IMR-90 (cell line): ENCODE measurements at regions not wholly inside any gene's neighbourhood (a gene's known extent, or its start where the extent isn't known, plus 50 kb on each side); places are given as distances from the start of the nearest gene placed in this dataset.

Experiments
- ATAC-seq: fragments of 200-7000 bp; cut with Tn5 transposase; 2 replicates; pipeline ENCODE4 v1.9.1; 2020; ENCODE audit warnings: low read depth, mild to moderate bottlenecking, moderate library complexity
- BruUV-seq: library from RNA; stranded (reverse); fragments of 400-500 nt; replicated peaks from 2 replicates; lab custom pipeline; 2021; lab: Mats Ljungman, UMichigan
- CTCF ChIA-PET: fragments of 300-600 bp; formaldehyde crosslinking; extraction: SDS; loops from one replicate; lab custom pipeline; 2021; ENCODE audit warnings: antibody characterized with exemption; lab: Yijun Ruan, JAX
- POLR2A ChIA-PET: fragments of 300-600 bp; sonication (Branson Sonifier 250); formaldehyde crosslinking; loops from one replicate; lab custom pipeline; 2022; ENCODE audit warnings: antibody characterized with exemption; ENCODE audit not compliant: unreplicated experiment; lab: Charles Lee
- DNase-seq: peaks from one replicate; pipeline ENCODE4 v3.0.0; 2013
- H2AFZ ChIP-seq: replicated peaks from 2 replicates; pipeline ENCODE3; 2013; ENCODE audit warnings: low read length, mild to moderate bottlenecking; ENCODE audit not compliant: poor library complexity
- H2AK5ac ChIP-seq: 2 replicates; pipeline ENCODE4 v1.6.1; 2013; ENCODE audit warnings: low read depth, low read length, inconsistent platforms
- H2AK9ac ChIP-seq: replicated peaks from 2 replicates; pipeline ENCODE3; 2013; ENCODE audit warnings: mild to moderate bottlenecking, low read depth, low read length, moderate library complexity; ENCODE audit not compliant: poor library complexity
- H2BK120ac ChIP-seq: 2 replicates; pipeline ENCODE4 v1.6.1; 2013; ENCODE audit warnings: low read depth, low read length, inconsistent platforms
- H2BK15ac ChIP-seq: 3 replicates; pipeline ENCODE4 v1.6.1; 2013; ENCODE audit warnings: low read depth, low read length, inconsistent platforms
- H2BK20ac ChIP-seq: 2 replicates; pipeline ENCODE4 v1.6.1; 2013; ENCODE audit warnings: low read depth, mild to moderate bottlenecking, inconsistent platforms, low read length, moderate library complexity
- H2BK5ac ChIP-seq: 2 replicates; pipeline ENCODE4 v1.6.1; 2013; ENCODE audit warnings: mild to moderate bottlenecking, low read depth, low read length, inconsistent platforms; ENCODE audit not compliant: poor library complexity, severe bottlenecking
- H3K14ac ChIP-seq: replicated peaks from 2 replicates; pipeline ENCODE4 v1.6.1; 2013; ENCODE audit warnings: low read depth, low read length, inconsistent platforms
- H3K18ac ChIP-seq: 2 replicates; pipeline ENCODE4 v1.6.1; 2013; ENCODE audit warnings: low read depth, low read length, control low read depth
- H3K23ac ChIP-seq: 2 replicates; pipeline ENCODE4 v1.6.1; 2013; ENCODE audit warnings: low read depth, low read length, inconsistent platforms
- H3K27ac ChIP-seq: 2 replicates; pipeline ENCODE4 v1.5.1; 2013; ENCODE audit warnings: mild to moderate bottlenecking, control low read depth, low read length; ENCODE audit not compliant: insufficient read depth
- H3K27me3 ChIP-seq: 2 replicates; pipeline ENCODE4 v1.6.1; 2013; ENCODE audit warnings: low read length; ENCODE audit not compliant: control insufficient read depth, insufficient read depth
- H3K36me3 ChIP-seq: 2 replicates; pipeline ENCODE4 v1.6.1; 2013; ENCODE audit warnings: low read length, mixed read lengths; ENCODE audit not compliant: control insufficient read depth, insufficient read depth
- H3K4ac ChIP-seq: 2 replicates; pipeline ENCODE4 v1.6.1; 2013; ENCODE audit warnings: low read depth, low read length, inconsistent platforms
- H3K4me1 ChIP-seq: 2 replicates; pipeline ENCODE4 v1.6.1; 2013; ENCODE audit warnings: low read length, mixed read lengths; ENCODE audit not compliant: control insufficient read depth, insufficient read depth
- H3K4me2 ChIP-seq: 2 replicates; pipeline ENCODE4 v1.6.1; 2013; ENCODE audit warnings: low read depth, mild to moderate bottlenecking, control low read depth, low read length, moderate library complexity
- H3K4me3 ChIP-seq: 2 replicates; pipeline ENCODE4 v1.5.1; 2013; ENCODE audit warnings: low read depth, mild to moderate bottlenecking, control low read depth, low read length, moderate library complexity; ENCODE audit not compliant: insufficient read depth
- H3K56ac ChIP-seq: 2 replicates; pipeline ENCODE4 v1.6.1; 2013; ENCODE audit warnings: low read length, inconsistent platforms; ENCODE audit not compliant: insufficient read depth; ENCODE audit errors: extremely low read depth
- H3K79me1 ChIP-seq, 2 experiments: 2 replicates each; pipeline ENCODE4 v1.6.1; 2013; ENCODE audit warnings: low read length in 2 of 2, inconsistent platforms in 1 of 2, low read depth in 1 of 2
- H3K9ac ChIP-seq: 2 replicates; pipeline ENCODE4 v1.6.1; 2013; ENCODE audit warnings: low read depth, low read length, control low read depth
- H3K9me1 ChIP-seq: 2 replicates; pipeline ENCODE4 v1.6.1; 2013; ENCODE audit warnings: low read length, inconsistent platforms; ENCODE audit not compliant: insufficient read depth
- H3K9me3 ChIP-seq: 2 replicates; pipeline ENCODE4 v1.6.1; 2013; ENCODE audit warnings: low read length; ENCODE audit not compliant: control insufficient read depth, insufficient read depth
- H4K20me1 ChIP-seq: 2 replicates; pipeline ENCODE4 v1.6.1; 2013; ENCODE audit warnings: low read length, inconsistent platforms; ENCODE audit not compliant: insufficient read depth
- H4K5ac ChIP-seq: 2 replicates; pipeline ENCODE4 v1.6.1; 2013; ENCODE audit warnings: mild to moderate bottlenecking, low read depth, low read length, control low read depth
- H4K8ac ChIP-seq, 2 experiments: 2 replicates each; pipeline ENCODE4 v1.6.1; 2013; ENCODE audit warnings: low read depth in 2 of 2, low read length in 2 of 2, control low read depth in 1 of 2, inconsistent platforms in 1 of 2
- H4K91ac ChIP-seq: 2 replicates; pipeline ENCODE4 v1.6.1; 2013; ENCODE audit warnings: low read depth, low read length, inconsistent platforms; ENCODE audit not compliant: insufficient read depth
- CEBPB ChIP-seq: IDR thresholded peaks from 2 replicates; pipeline ENCODE4 v1.6.1; 2012; ENCODE audit warnings: low read depth, low read length, improper control_type of control experiment
- CHD1 ChIP-seq: IDR thresholded peaks from 2 replicates; pipeline ENCODE4 v1.6.1; 2012; ENCODE audit warnings: low read depth, low read length, improper control_type of control experiment
- ELK1 ChIP-seq: fragments of 150-350 bp; IDR thresholded peaks from 2 replicates; pipeline ENCODE4 v1.6.1; 2016; ENCODE audit warnings: low read depth, mild to moderate bottlenecking, low read length, moderate library complexity, borderline replicate concordance
- MAFK ChIP-seq: IDR thresholded peaks from 2 replicates; pipeline ENCODE4 v1.6.1; 2012; ENCODE audit warnings: low read depth, low read length, improper control_type of control experiment
- MAZ ChIP-seq: IDR thresholded peaks from 2 replicates; pipeline ENCODE4 v1.6.1; 2012; ENCODE audit warnings: low read depth, mild to moderate bottlenecking, low read length, improper control_type of control experiment, moderate library complexity, borderline replicate concordance
- MXI1 ChIP-seq: IDR thresholded peaks from 2 replicates; pipeline ENCODE4 v1.6.1; 2012; ENCODE audit warnings: low read depth, mild to moderate bottlenecking, low read length, moderate library complexity, borderline replicate concordance
- NFE2L2 ChIP-seq: fragments of 150-350 bp; IDR thresholded peaks from 2 replicates; pipeline ENCODE4 v1.6.1; 2016; ENCODE audit warnings: low read depth, mild to moderate bottlenecking, low read length
- POLR2A ChIP-seq: IDR thresholded peaks from 2 replicates; pipeline ENCODE4 v1.6.1; 2012; ENCODE audit warnings: mild to moderate bottlenecking, low read depth, low read length
- RCOR1 ChIP-seq: IDR thresholded peaks from 2 replicates; pipeline ENCODE4 v1.6.1; 2012; ENCODE audit warnings: mild to moderate bottlenecking, low read length, improper control_type of control experiment; ENCODE audit not compliant: insufficient replicate concordance
- RFX5 ChIP-seq: IDR thresholded peaks from 2 replicates; pipeline ENCODE4 v1.8.0; 2012; ENCODE audit warnings: low read depth, mild to moderate bottlenecking, low read length, moderate library complexity
- WGBS, 2 experiments: methylation state at CpG; one replicate each; pipeline versions ENCODE4 v1.1.5 to v1.1.7; 2013; ENCODE audit warnings: missing lambda C conversion rate in 2 of 2; ENCODE audit not compliant: insufficient read length in 1 of 2; ENCODE audit errors: extremely low coverage in 2 of 2; 5-methylcytosine and 5-hydroxymethylcytosine counted together
- dilution Hi-C: fragments of 300-500 bp; cut with HindIII; formaldehyde crosslinking; loops from one replicate; pipeline ENCODE4 v1.14.3; 2018; ENCODE audit warnings: low sequenced_read_pairs; ENCODE audit not compliant: unreplicated experiment
- in situ Hi-C: fragments of 300-500 bp; cut with MboI; formaldehyde crosslinking; loops from 3 replicates; pipeline ENCODE4 v1.14.3; 2019; ENCODE audit warnings: low sequenced_read_pairs, inconsistent platforms, mixed read lengths
- intact Hi-C: fragments of 100-400 bp; cut with micrococcal nuclease; formaldehyde crosslinking; loops from 2 replicates; pipeline ENCODE4 v1.10.0; 2022

- no peak for TF ChIP-seq POLR2A
- TF ChIP-seq NFE2L2 = no peak
- no peak for TF ChIP-seq RCOR1
These were observed 87.2 kb upstream of the BCOR start (continued) for GRCh38 chrX:40184968-40185367.

- no peaks in the 10 kb centered on the region for H3K79me1 ChIP-seq
- no peak overlapping the region for H2AK9ac ChIP-seq
- H3K36me3 ChIP-seq = no peaks in the 10 kb centered on the region
- intact Hi-C loops (no loop called here), in situ Hi-C loops (no loop called here), dilution Hi-C loops (no loop called here)
- no peaks in the 10 kb centered on the region for H3K9me1 ChIP-seq
- H3K9ac ChIP-seq = no peak overlapping the region
- ChIA-PET POLR2A (no interaction called here), CTCF (no interaction called here)
- no peak overlapping the region for H4K8ac ChIP-seq
- H3K18ac ChIP-seq = no peak overlapping the region
- no TSS peak for BruUV-seq
- H3K56ac ChIP-seq = no peak overlapping the region
- no peak overlapping the region for H3K23ac ChIP-seq
- H3K27ac ChIP-seq = no peak overlapping the region
- TF ChIP-seq CEBPB (no peak), RFX5 (no peak), RCOR1 (no peak), MAFK (no peak), CHD1 (no peak), ELK1 (no peak), MXI1 (no peak), MAZ (no peak), POLR2A (no peak)
- H4K20me1 ChIP-seq = no peaks in the 10 kb centered on the region
- no peak overlapping the region for H3K14ac ChIP-seq
- H4K91ac ChIP-seq = no peak overlapping the region
- no peak overlapping the region for H2BK120ac ChIP-seq
- WGBS, 2 experiments = 40% methylated on average over 1 of the region's 2 CpGs; no CpG with 5 or more reads in 1 of the 2 experiments
- H3K4ac ChIP-seq = no peak overlapping the region
- H3K9me3 ChIP-seq = peaks cover 11% of the 10 kb centered on the region
- H3K27me3 ChIP-seq = peaks cover 2% of the 10 kb centered on the region; the same call in 1 of the 2 replicates
- no peak overlapping the region for H4K5ac ChIP-seq
- H2BK20ac ChIP-seq = no peak overlapping the region
- DNase-seq (no peak), ATAC-seq (no peak)
- H2BK5ac ChIP-seq = no peak overlapping the region
- H2AFZ ChIP-seq = no peak overlapping the region
- H3K4me2 ChIP-seq = no peak overlapping the region
- H3K4me1 ChIP-seq = no peaks in the 10 kb centered on the region
- no peak overlapping the region for H2BK15ac ChIP-seq
- H2AK5ac ChIP-seq = no peak overlapping the region
- no peak overlapping the region for H3K4me3 ChIP-seq
These were observed 84.9 kb upstream of the BCOR start for GRCh38 chrX:40182615-40183014.
